ENCODE measurements at regions not wholly inside any gene's neighbourhood (a gene's known extent, or its start where the extent isn't known, plus 50 kb on each side); places are given as distances from the start of the nearest gene placed in this dataset.

DNA sequence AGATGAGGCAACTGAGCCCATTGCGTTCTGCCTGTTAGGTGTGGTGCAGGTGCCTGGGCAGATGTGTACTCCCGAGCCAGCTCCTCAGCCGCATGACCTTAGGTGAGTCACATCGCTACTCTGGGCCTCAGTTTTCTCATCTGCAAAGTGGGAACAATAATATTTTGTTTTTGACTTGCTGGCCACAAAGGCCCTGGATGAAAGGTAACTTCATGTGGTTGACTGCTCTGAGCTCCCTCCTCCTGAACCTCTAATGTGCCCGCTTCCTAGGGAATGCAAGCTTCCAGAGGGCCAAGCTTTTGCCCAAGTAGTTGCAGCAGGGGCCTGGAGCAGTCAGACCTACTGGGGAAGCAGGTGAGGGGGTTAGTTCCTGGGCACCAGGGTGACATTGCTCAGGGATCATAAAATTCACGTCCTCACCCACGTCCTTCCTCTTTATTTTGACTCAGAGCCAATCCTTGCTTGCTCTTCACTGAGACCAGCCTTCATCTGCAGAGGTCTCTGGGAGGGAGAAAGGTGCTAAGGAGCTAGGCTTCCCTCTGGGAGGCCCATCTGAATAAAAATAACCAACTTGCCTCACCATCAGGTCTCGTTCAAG lies 149.0 kb upstream of the TLE3 start:
- TF ChIP-seq, protein P1, sequence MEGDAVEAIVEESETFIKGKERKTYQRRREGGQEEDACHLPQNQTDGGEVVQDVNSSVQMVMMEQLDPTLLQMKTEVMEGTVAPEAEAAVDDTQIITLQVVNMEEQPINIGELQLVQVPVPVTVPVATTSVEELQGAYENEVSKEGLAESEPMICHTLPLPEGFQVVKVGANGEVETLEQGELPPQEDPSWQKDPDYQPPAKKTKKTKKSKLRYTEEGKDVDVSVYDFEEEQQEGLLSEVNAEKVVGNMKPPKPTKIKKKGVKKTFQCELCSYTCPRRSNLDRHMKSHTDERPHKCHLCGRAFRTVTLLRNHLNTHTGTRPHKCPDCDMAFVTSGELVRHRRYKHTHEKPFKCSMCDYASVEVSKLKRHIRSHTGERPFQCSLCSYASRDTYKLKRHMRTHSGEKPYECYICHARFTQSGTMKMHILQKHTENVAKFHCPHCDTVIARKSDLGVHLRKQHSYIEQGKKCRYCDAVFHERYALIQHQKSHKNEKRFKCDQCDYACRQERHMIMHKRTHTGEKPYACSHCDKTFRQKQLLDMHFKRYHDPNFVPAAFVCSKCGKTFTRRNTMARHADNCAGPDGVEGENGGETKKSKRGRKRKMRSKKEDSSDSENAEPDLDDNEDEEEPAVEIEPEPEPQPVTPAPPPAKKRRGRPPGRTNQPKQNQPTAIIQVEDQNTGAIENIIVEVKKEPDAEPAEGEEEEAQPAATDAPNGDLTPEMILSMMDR (IDR thresholded peaks at IDR 0.05; ENCODE audit: low read depth, low read length): no peak
- TF ChIP-seq POLR2A (IDR thresholded peaks at IDR 0.05; ENCODE audit: extremely low read depth, insufficient read length) (no peak), MYC (IDR thresholded peaks at IDR 0.05; ENCODE audit: low read depth, low read length) (no peak)
